GM23338 (cell line): ENCODE measurements at regions not wholly inside any gene's neighbourhood (a gene's known extent, or its start where the extent isn't known, plus 50 kb on each side); places are given as distances from the start of the nearest gene placed in this dataset.

Experiments used
- ATAC-seq: fragments of 200-7000 bp; cut with Tn5 transposase; 3 replicates; pipeline ENCODE4 v1.9.1; 2020
- DNase-seq: peaks from one replicate; pipeline ENCODE4 v3.0.0-alpha.2; 2015; ENCODE audit warnings: low spot score
- H2AFZ ChIP-seq: fragments of 200-600 bp; sonication (generic); 2 replicates; pipeline ENCODE4 v1.8.0; 2016; ENCODE audit warnings: antibody characterized with exemption, mild to moderate bottlenecking, moderate library complexity
- H3F3A ChIP-seq: fragments of 200-600 bp; sonication (generic); replicated peaks from 2 replicates; pipeline ENCODE4 v1.8.0; 2017; ENCODE audit warnings: antibody characterized with exemption, mixed run types, low read depth
- H3K27ac ChIP-seq: fragments of 200-600 bp; sonication (generic); 2 replicates; pipeline ENCODE4 v1.6.1; 2016; ENCODE audit warnings: low read depth
- H3K27me3 ChIP-seq: fragments of 200-600 bp; sonication (generic); 2 replicates; pipeline ENCODE4 v1.8.0; 2016; ENCODE audit warnings: mild to moderate bottlenecking, mixed run types, moderate library complexity; ENCODE audit not compliant: insufficient read depth
- H3K36me3 ChIP-seq: fragments of 200-600 bp; sonication (generic); 2 replicates; pipeline ENCODE4 v1.8.0; 2016; ENCODE audit warnings: mild to moderate bottlenecking; ENCODE audit not compliant: insufficient read depth
- H3K4me1 ChIP-seq: fragments of 200-600 bp; sonication (generic); 2 replicates; pipeline ENCODE4 v1.8.0; 2016; ENCODE audit warnings: mild to moderate bottlenecking, moderate library complexity; ENCODE audit not compliant: insufficient read depth
- H3K4me2 ChIP-seq: fragments of 200-600 bp; sonication (generic); 2 replicates; pipeline ENCODE4 v1.7.1; 2017; ENCODE audit warnings: mixed run types
- H3K4me3 ChIP-seq: fragments of 200-600 bp; sonication (generic); 2 replicates; pipeline ENCODE4 v1.6.1; 2016; ENCODE audit warnings: mixed run types
- H3K79me2 ChIP-seq: fragments of 200-600 bp; sonication (generic); replicated peaks from 2 replicates; pipeline ENCODE4 v1.8.0; 2017; ENCODE audit warnings: mild to moderate bottlenecking; ENCODE audit not compliant: insufficient read depth
- H3K9me2 ChIP-seq: fragments of 200-600 bp; sonication (generic); 2 replicates; pipeline ENCODE4 v1.8.0; 2017; ENCODE audit not compliant: insufficient read depth
- H4K20me1 ChIP-seq: fragments of 200-600 bp; sonication (generic); replicated peaks from 2 replicates; pipeline ENCODE4 v1.8.0; 2017; ENCODE audit warnings: mild to moderate bottlenecking; ENCODE audit not compliant: insufficient read depth
- H3K27ac Mint-ChIP-seq: 2 replicates; pipeline ENCODE4 v1.8.0; 2020; ENCODE audit warnings: inconsistent platforms, mild to moderate bottlenecking, moderate library complexity, mixed read lengths
- H3K27me3 Mint-ChIP-seq: 3 replicates; pipeline ENCODE4 v1.8.0; 2022; ENCODE audit warnings: low read depth, mild to moderate bottlenecking, moderate library complexity, mixed read lengths, inconsistent platforms; ENCODE audit not compliant: insufficient read depth, poor library complexity
- H3K36me3 Mint-ChIP-seq: 3 replicates; pipeline ENCODE4 v1.8.0; 2021; ENCODE audit warnings: low read depth, mild to moderate bottlenecking, inconsistent platforms, moderate library complexity, mixed read lengths
- H3K4me1 Mint-ChIP-seq: 3 replicates; pipeline ENCODE4 v1.8.0; 2020; ENCODE audit warnings: mild to moderate bottlenecking, inconsistent platforms, mixed read lengths
- H3K4me3 Mint-ChIP-seq: 3 replicates; pipeline ENCODE4 v1.8.0; 2021; ENCODE audit warnings: moderate library complexity, mild to moderate bottlenecking, inconsistent platforms, mixed read lengths
- H3K9me3 Mint-ChIP-seq: 3 replicates; pipeline ENCODE4 v1.8.0; 2020; ENCODE audit warnings: moderate library complexity, mild to moderate bottlenecking, inconsistent platforms, mixed read lengths
- CREB1 ChIP-seq: fragments of 250-450 bp; sonication (Bioruptor Pico); IDR thresholded peaks from 2 replicates; pipeline ENCODE4 v1.5.0; 2020; ENCODE audit warnings: low read depth, mild to moderate bottlenecking, moderate library complexity
- CTCF ChIP-seq, 2 experiments: fragments of 200-600 bp in 1 of 2; sonication (generic) in 1 of 2; conservative IDR thresholded peaks; 2 replicates each; pipeline versions ENCODE4 v1.5.1 to v1.6.1; 2016 to 2017; ENCODE audit warnings: antibody characterized with exemption in 2 of 2, low read depth in 2 of 2, mild to moderate bottlenecking in 2 of 2, moderate library complexity in 1 of 2
- EZH2 ChIP-seq: fragments of 200-600 bp; sonication (generic); IDR thresholded peaks from one replicate; pipeline ENCODE4 v1.8.0; 2017; ENCODE audit warnings: antibody characterized with exemption, mild to moderate bottlenecking, low read depth; ENCODE audit not compliant: unreplicated experiment
- EZH2phosphoT487 ChIP-seq: fragments of 200-600 bp; sonication (generic); IDR thresholded peaks from one replicate; pipeline ENCODE4 v1.8.1; 2018; ENCODE audit warnings: antibody characterized with exemption; ENCODE audit not compliant: unreplicated experiment
- JUNB ChIP-seq: IDR thresholded peaks from one replicate; pipeline ENCODE4 v1.6.1; 2016; ENCODE audit warnings: antibody characterized with exemption; ENCODE audit not compliant: unreplicated experiment
- NANOG ChIP-seq: IDR thresholded peaks from 2 replicates; pipeline ENCODE4 v1.6.1; 2016; ENCODE audit warnings: antibody characterized with exemption, borderline replicate concordance
- POLR2AphosphoS5 ChIP-seq: IDR thresholded peaks from 2 replicates; pipeline ENCODE4 v1.6.1; 2016; ENCODE audit warnings: antibody characterized with exemption, low read depth
- STAT1 ChIP-seq: IDR thresholded peaks from one replicate; pipeline ENCODE4 v1.6.1; 2016; ENCODE audit warnings: antibody characterized with exemption; ENCODE audit not compliant: unreplicated experiment
- ZNF114 ChIP-seq: fragments of 250-450 bp; sonication (Bioruptor Pico); IDR thresholded peaks from 2 replicates; pipeline ENCODE4 v1.5.0; 2020; ENCODE audit warnings: mild to moderate bottlenecking, moderate library complexity
- ZNF331 ChIP-seq: fragments of 250-450 bp; sonication (Bioruptor Pico); IDR thresholded peaks from 2 replicates; pipeline ENCODE4 v1.5.0; 2020; ENCODE audit warnings: low read depth, mild to moderate bottlenecking, moderate library complexity
- TF ChIP-seq, protein P1 (sequence below): IDR thresholded peaks from one replicate; pipeline ENCODE4 v1.6.1; 2018; ENCODE audit warnings: antibody characterized with exemption; ENCODE audit not compliant: unreplicated experiment
- TF ChIP-seq, protein P2 (sequence below): IDR thresholded peaks from 2 replicates; pipeline ENCODE4 v1.6.1; 2016; ENCODE audit warnings: antibody characterized with exemption

DNA sequence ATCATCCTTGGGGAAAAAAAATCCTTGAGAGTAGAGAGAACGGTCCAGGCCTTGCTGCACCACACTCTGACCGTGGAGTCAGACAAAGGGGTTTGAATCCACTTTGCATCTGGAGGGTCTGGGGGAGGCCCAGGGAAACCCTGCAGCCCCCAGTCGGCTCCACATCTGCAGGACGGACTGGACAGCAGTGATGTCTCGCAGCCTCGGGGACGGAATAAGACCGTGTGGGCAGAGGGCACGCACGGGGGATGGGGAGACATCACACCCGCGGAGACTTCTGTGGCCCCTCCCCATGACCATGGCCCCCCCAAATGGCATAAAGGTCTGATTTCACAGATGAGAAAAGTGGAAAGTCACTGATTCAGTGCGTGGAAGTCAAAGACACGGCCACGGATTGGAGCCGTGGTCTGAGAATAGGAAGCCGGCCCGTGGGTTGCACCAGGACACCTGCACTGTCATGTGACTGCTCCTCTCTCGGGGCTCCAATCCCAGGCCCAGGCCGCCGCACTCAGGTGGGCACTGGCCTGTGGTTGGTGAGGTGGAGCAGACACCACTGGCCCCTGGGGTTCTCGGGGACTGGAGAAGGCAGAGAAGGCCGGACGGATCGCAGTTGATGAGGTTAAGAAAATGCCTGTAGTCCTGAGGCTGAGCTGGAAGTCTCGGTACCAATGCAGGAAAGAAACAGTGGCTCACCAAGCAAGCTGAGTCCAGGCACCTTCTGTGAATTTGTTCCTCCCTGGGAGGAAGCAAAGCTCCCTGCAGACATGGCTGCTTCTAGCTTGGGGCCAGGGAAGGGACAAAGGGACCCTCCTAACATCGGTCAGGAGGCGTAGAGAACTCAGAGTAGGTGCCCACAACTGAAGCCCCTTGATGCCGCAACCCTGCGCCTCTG is 61.8 kb downstream of the RTP5 start (continued):
- TF ChIP-seq, protein P1, sequence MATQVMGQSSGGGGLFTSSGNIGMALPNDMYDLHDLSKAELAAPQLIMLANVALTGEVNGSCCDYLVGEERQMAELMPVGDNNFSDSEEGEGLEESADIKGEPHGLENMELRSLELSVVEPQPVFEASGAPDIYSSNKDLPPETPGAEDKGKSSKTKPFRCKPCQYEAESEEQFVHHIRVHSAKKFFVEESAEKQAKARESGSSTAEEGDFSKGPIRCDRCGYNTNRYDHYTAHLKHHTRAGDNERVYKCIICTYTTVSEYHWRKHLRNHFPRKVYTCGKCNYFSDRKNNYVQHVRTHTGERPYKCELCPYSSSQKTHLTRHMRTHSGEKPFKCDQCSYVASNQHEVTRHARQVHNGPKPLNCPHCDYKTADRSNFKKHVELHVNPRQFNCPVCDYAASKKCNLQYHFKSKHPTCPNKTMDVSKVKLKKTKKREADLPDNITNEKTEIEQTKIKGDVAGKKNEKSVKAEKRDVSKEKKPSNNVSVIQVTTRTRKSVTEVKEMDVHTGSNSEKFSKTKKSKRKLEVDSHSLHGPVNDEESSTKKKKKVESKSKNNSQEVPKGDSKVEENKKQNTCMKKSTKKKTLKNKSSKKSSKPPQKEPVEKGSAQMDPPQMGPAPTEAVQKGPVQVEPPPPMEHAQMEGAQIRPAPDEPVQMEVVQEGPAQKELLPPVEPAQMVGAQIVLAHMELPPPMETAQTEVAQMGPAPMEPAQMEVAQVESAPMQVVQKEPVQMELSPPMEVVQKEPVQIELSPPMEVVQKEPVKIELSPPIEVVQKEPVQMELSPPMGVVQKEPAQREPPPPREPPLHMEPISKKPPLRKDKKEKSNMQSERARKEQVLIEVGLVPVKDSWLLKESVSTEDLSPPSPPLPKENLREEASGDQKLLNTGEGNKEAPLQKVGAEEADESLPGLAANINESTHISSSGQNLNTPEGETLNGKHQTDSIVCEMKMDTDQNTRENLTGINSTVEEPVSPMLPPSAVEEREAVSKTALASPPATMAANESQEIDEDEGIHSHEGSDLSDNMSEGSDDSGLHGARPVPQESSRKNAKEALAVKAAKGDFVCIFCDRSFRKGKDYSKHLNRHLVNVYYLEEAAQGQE: no peak
- no peak for TF ChIP-seq STAT1

GRCh38 chr2:241931976-241932898 is 62.7 kb downstream of the RTP5 start:
- Histone ChIP-seq H3K9me2 (no peaks in the 10 kb centered on the region), H3K4me2 (no peak overlapping the region), H3K4me1 (no peaks in the 10 kb centered on the region), H2AFZ (no peak overlapping the region), H3K79me2 (no peaks in the 10 kb centered on the region), H4K20me1 (no peaks in the 10 kb centered on the region), H3K4me3 (no peak overlapping the region), H3K36me3 (no peaks in the 10 kb centered on the region), H3F3A (no peaks in the 10 kb centered on the region), H3K27me3 (peaks cover 12% of the 10 kb centered on the region), H3K27ac (no peak overlapping the region)
- peaks cover 3% of the 10 kb centered on the region for H3K27me3 Mint-ChIP-seq
- no peak overlapping the region for H3K27ac Mint-ChIP-seq
- TF ChIP-seq EZH2phosphoT487: no peak
- TF ChIP-seq STAT1: no peak
- no peak for TF ChIP-seq EZH2
- no peak for TF ChIP-seq CREB1 (CRISPR knock-in tag)
- no peak for TF ChIP-seq NANOG
- TF ChIP-seq ZNF331 (CRISPR knock-in tag): no peak
- TF ChIP-seq, protein P2, sequence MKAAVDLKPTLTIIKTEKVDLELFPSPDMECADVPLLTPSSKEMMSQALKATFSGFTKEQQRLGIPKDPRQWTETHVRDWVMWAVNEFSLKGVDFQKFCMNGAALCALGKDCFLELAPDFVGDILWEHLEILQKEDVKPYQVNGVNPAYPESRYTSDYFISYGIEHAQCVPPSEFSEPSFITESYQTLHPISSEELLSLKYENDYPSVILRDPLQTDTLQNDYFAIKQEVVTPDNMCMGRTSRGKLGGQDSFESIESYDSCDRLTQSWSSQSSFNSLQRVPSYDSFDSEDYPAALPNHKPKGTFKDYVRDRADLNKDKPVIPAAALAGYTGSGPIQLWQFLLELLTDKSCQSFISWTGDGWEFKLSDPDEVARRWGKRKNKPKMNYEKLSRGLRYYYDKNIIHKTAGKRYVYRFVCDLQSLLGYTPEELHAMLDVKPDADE: no peak
- no peak for TF ChIP-seq ZNF114 (CRISPR knock-in tag)
- TF ChIP-seq JUNB: no peak
- no peak for TF ChIP-seq CTCF (conservative IDR thresholded peaks at IDR 0.05; ENCODE audit: low read depth in 2 of 2)
- no peak for TF ChIP-seq POLR2AphosphoS5
- TF ChIP-seq, protein P1: no peak
- no peak for ATAC-seq
- H3K9me3 Mint-ChIP-seq: peaks cover 9% of the 10 kb centered on the region
- no peak overlapping the region for H3K4me3 Mint-ChIP-seq
- DNase-seq: no peak
- H3K4me1 Mint-ChIP-seq: peaks cover under 1% of the 10 kb centered on the region; the same call in 1 of the 3 replicates
- H3K36me3 Mint-ChIP-seq: peaks cover 9% of the 10 kb centered on the region; the same call in 2 of the 3 replicates
